GM21528 (cell line): ENCODE measurements at regions not wholly inside any gene's neighbourhood (a gene's known extent, or its start where the extent isn't known, plus 50 kb on each side); places are given as distances from the start of the nearest gene placed in this dataset.
"Not testable (repeated sequence)": the region's sequence is repeated elsewhere in the genome, so short reads cannot be mapped to it uniquely, and the experiment has no call there.

ENCODE experiments used
- ATAC-seq: cut with Tn5 transposase; IDR thresholded peaks from one replicate; pipeline ENCODE4 v1.9.1; 2021; ENCODE audit warnings: mild to moderate bottlenecking, moderate library complexity; ENCODE audit not compliant: unreplicated experiment, low FRiP score

- ATAC-seq: no peak
Observed at GRCh38 chr5:107020626-107021025, 650.1 kb downstream of the EFNA5 start.

GRCh38 chr5:107017616-107018015 lies 653.1 kb downstream of the EFNA5 start:
- ATAC-seq: no peak

- no peak for ATAC-seq
Observed at GRCh38 chr5:107012371-107012770, 658.4 kb downstream of the EFNA5 start.

- ATAC-seq: no peak
Observed at GRCh38 chr5:107011605-107012004, 659.1 kb downstream of the EFNA5 start.

- ATAC-seq: no peak
Observed at GRCh38 chr5:107010060-107010459, 660.7 kb downstream of the EFNA5 start.

- no peak for ATAC-seq
Observed at GRCh38 chr5:107005653-107006052, 665.1 kb downstream of the EFNA5 start.

- no peak for ATAC-seq
Observed at GRCh38 chr5:107005161-107005560, 665.6 kb downstream of the EFNA5 start.

- ATAC-seq: no peak
Observed at GRCh38 chr5:107002115-107002514, 668.6 kb downstream of the EFNA5 start.

GRCh38 chr5:106999506-106999905 lies 671.2 kb downstream of the EFNA5 start:
- not testable (repeated sequence) for ATAC-seq

- no peak for ATAC-seq
Observed at GRCh38 chr5:106986006-106986405, 684.7 kb downstream of the EFNA5 start.

- no peak for ATAC-seq
Observed at GRCh38 chr5:106985174-106985573, 685.6 kb downstream of the EFNA5 start.

GRCh38 chr5:106979178-106979577 lies 691.6 kb downstream of the EFNA5 start:
- not testable (repeated sequence) for ATAC-seq

GRCh38 chr5:106978582-106979165 lies 692.1 kb downstream of the EFNA5 start:
- not testable (repeated sequence) for ATAC-seq

- ATAC-seq: no peak
Observed at GRCh38 chr5:106976363-106976762, 694.4 kb downstream of the EFNA5 start.

GRCh38 chr5:106974272-106974671 lies 696.5 kb downstream of the EFNA5 start:
- ATAC-seq: no peak

GRCh38 chr5:106966686-106967315 lies 703.9 kb downstream of the EFNA5 start:
- ATAC-seq: no peak

- ATAC-seq: no peak
Observed at GRCh38 chr5:106964132-106964531, 706.6 kb downstream of the EFNA5 start.

- ATAC-seq: no peak
Observed at GRCh38 chr5:106963630-106964029, 707.1 kb downstream of the EFNA5 start.

GRCh38 chr5:106962464-106963230 lies 708.1 kb downstream of the EFNA5 start:
- ATAC-seq: no peak

GRCh38 chr5:106959387-106959786 lies 711.4 kb downstream of the EFNA5 start:
- no peak for ATAC-seq

GRCh38 chr5:106957336-106957735 lies 713.4 kb downstream of the EFNA5 start:
- no peak for ATAC-seq

GRCh38 chr5:106956886-106957285 lies 713.9 kb downstream of the EFNA5 start:
- ATAC-seq: no peak
